ENCODE measurements at regions not wholly inside any gene's neighbourhood (a gene's known extent, or its start where the extent isn't known, plus 50 kb on each side); places are given as distances from the start of the nearest gene placed in this dataset.

DNA sequence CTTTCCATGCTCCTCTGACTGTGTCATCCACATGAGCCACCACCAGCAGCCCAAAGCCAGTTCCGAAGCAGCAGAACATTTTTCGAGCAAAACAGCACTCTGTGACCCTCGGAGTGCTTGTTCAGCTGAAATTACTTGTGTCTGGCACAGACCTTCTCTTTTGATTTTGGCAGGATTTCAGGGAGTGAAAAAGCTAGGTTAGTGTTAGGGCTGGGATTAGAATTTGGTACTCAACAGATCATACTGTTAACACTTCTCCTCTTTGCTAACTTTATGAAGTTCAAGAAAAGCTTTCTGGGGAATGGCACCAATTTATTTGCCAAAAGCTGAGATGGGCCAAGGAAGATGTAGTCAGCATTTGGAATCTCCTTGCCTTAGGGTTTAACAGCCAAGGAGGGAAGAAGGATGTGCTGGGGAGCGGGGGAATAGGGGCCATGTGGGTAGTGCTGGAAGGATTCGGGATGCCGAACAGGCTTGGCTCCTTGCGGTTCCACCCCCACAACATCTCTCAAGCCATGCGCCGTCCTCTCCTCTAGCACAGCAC, 55.1 kb upstream of the TRA2B start:
- TF ChIP-seq, protein P1, sequence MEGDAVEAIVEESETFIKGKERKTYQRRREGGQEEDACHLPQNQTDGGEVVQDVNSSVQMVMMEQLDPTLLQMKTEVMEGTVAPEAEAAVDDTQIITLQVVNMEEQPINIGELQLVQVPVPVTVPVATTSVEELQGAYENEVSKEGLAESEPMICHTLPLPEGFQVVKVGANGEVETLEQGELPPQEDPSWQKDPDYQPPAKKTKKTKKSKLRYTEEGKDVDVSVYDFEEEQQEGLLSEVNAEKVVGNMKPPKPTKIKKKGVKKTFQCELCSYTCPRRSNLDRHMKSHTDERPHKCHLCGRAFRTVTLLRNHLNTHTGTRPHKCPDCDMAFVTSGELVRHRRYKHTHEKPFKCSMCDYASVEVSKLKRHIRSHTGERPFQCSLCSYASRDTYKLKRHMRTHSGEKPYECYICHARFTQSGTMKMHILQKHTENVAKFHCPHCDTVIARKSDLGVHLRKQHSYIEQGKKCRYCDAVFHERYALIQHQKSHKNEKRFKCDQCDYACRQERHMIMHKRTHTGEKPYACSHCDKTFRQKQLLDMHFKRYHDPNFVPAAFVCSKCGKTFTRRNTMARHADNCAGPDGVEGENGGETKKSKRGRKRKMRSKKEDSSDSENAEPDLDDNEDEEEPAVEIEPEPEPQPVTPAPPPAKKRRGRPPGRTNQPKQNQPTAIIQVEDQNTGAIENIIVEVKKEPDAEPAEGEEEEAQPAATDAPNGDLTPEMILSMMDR (IDR thresholded peaks at IDR 0.05 in 2 of 3, conservative IDR thresholded peaks at IDR 0.05 in 1 of 3; ENCODE audit: borderline replicate concordance in 1 of 3, insufficient read depth in 1 of 3, low read depth in 2 of 3, low read length in 2 of 3), result no peak
- TF ChIP-seq POLR2AphosphoS5 (IDR thresholded peaks at IDR 0.05; ENCODE audit: low read depth, low read length), result no peak
- TF ChIP-seq, protein P2, sequence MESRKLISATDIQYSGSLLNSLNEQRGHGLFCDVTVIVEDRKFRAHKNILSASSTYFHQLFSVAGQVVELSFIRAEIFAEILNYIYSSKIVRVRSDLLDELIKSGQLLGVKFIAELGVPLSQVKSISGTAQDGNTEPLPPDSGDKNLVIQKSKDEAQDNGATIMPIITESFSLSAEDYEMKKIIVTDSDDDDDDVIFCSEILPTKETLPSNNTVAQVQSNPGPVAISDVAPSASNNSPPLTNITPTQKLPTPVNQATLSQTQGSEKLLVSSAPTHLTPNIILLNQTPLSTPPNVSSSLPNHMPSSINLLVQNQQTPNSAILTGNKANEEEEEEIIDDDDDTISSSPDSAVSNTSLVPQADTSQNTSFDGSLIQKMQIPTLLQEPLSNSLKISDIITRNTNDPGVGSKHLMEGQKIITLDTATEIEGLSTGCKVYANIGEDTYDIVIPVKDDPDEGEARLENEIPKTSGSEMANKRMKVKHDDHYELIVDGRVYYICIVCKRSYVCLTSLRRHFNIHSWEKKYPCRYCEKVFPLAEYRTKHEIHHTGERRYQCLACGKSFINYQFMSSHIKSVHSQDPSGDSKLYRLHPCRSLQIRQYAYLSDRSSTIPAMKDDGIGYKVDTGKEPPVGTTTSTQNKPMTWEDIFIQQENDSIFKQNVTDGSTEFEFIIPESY (IDR thresholded peaks at IDR 0.05; ENCODE audit: extremely low read depth, insufficient replicate concordance, low read length), result no peak
- TF ChIP-seq, protein P3, sequence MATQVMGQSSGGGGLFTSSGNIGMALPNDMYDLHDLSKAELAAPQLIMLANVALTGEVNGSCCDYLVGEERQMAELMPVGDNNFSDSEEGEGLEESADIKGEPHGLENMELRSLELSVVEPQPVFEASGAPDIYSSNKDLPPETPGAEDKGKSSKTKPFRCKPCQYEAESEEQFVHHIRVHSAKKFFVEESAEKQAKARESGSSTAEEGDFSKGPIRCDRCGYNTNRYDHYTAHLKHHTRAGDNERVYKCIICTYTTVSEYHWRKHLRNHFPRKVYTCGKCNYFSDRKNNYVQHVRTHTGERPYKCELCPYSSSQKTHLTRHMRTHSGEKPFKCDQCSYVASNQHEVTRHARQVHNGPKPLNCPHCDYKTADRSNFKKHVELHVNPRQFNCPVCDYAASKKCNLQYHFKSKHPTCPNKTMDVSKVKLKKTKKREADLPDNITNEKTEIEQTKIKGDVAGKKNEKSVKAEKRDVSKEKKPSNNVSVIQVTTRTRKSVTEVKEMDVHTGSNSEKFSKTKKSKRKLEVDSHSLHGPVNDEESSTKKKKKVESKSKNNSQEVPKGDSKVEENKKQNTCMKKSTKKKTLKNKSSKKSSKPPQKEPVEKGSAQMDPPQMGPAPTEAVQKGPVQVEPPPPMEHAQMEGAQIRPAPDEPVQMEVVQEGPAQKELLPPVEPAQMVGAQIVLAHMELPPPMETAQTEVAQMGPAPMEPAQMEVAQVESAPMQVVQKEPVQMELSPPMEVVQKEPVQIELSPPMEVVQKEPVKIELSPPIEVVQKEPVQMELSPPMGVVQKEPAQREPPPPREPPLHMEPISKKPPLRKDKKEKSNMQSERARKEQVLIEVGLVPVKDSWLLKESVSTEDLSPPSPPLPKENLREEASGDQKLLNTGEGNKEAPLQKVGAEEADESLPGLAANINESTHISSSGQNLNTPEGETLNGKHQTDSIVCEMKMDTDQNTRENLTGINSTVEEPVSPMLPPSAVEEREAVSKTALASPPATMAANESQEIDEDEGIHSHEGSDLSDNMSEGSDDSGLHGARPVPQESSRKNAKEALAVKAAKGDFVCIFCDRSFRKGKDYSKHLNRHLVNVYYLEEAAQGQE (IDR thresholded peaks at IDR 0.05; ENCODE audit: low read depth), result no peak
- no peak for TF ChIP-seq SIN3A (IDR thresholded peaks at IDR 0.05; ENCODE audit: low read depth)
- no peak for TF ChIP-seq EZH2 (IDR thresholded peaks at IDR 0.05)
- no peak for TF ChIP-seq ZNF274 (IDR thresholded peaks at IDR 0.05; ENCODE audit: low read depth, low read length)
- TF ChIP-seq POLR2A (IDR thresholded peaks at IDR 0.05; ENCODE audit: borderline replicate concordance, extremely low read depth, insufficient read depth, insufficient read length), result no peak
- TF ChIP-seq, protein P4, sequence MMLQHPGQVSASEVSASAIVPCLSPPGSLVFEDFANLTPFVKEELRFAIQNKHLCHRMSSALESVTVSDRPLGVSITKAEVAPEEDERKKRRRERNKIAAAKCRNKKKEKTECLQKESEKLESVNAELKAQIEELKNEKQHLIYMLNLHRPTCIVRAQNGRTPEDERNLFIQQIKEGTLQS (IDR thresholded peaks at IDR 0.05), result no peak
- TF ChIP-seq, protein P5, sequence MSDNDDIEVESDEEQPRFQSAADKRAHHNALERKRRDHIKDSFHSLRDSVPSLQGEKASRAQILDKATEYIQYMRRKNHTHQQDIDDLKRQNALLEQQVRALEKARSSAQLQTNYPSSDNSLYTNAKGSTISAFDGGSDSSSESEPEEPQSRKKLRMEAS (IDR thresholded peaks at IDR 0.05), result no peak
- TF ChIP-seq RAD21 (IDR thresholded peaks at IDR 0.05; ENCODE audit: low read depth), result no peak
- TF ChIP-seq YY1 (IDR thresholded peaks at IDR 0.05; ENCODE audit: extremely low read depth, insufficient replicate concordance, low read depth, low read length), result no peak

All from HCT116 (cell line).